NB4 (cell line): ENCODE measurements at regions not wholly inside any gene's neighbourhood (a gene's known extent, or its start where the extent isn't known, plus 50 kb on each side); places are given as distances from the start of the nearest gene placed in this dataset.

Experiments
- POLR2A ChIP-seq: IDR thresholded peaks from 2 replicates; pipeline ENCODE4 v1.6.1; 2011; ENCODE audit warnings: mild to moderate bottlenecking; ENCODE audit not compliant: insufficient read length; ENCODE audit errors: extremely low read depth
- TF ChIP-seq, protein P1 (sequence below): IDR thresholded peaks from one replicate; pipeline ENCODE4 v1.5.1; 2012; ENCODE audit warnings: low read depth, low read length

DNA sequence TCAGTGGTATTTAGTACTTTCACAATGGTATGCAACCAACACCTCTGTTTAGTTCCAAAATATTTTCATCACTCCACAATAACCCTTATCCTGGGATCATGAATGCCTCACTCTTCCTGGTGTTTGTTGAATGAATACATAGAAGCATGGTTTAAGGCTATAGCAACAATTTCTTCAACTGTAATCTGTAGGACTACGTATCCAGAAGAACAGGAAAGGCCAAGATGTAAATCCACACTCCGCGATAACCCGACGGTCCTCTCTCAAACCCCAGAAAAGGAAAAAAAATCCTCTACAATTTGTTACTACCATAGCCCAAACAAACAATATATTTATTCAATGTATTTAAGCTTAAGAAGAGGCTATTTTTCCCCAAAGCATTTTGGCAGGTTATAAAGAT lies 141.4 kb upstream of the SALL4 start:
- TF ChIP-seq, protein P1, sequence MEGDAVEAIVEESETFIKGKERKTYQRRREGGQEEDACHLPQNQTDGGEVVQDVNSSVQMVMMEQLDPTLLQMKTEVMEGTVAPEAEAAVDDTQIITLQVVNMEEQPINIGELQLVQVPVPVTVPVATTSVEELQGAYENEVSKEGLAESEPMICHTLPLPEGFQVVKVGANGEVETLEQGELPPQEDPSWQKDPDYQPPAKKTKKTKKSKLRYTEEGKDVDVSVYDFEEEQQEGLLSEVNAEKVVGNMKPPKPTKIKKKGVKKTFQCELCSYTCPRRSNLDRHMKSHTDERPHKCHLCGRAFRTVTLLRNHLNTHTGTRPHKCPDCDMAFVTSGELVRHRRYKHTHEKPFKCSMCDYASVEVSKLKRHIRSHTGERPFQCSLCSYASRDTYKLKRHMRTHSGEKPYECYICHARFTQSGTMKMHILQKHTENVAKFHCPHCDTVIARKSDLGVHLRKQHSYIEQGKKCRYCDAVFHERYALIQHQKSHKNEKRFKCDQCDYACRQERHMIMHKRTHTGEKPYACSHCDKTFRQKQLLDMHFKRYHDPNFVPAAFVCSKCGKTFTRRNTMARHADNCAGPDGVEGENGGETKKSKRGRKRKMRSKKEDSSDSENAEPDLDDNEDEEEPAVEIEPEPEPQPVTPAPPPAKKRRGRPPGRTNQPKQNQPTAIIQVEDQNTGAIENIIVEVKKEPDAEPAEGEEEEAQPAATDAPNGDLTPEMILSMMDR, result no peak
- no peak for TF ChIP-seq POLR2A
